GM19324 (cell line): ENCODE measurements at regions not wholly inside any gene's neighbourhood (a gene's known extent, or its start where the extent isn't known, plus 50 kb on each side); places are given as distances from the start of the nearest gene placed in this dataset.
"Not testable (repeated sequence)": the region's sequence is repeated elsewhere in the genome, so short reads cannot be mapped to it uniquely, and the experiment has no call there.

Experiments used
- ATAC-seq: cut with Tn5 transposase; IDR thresholded peaks from one replicate; pipeline ENCODE4 v1.9.1; 2021; ENCODE audit warnings: mild to moderate bottlenecking, moderate library complexity; ENCODE audit not compliant: unreplicated experiment, low FRiP score

DNA sequence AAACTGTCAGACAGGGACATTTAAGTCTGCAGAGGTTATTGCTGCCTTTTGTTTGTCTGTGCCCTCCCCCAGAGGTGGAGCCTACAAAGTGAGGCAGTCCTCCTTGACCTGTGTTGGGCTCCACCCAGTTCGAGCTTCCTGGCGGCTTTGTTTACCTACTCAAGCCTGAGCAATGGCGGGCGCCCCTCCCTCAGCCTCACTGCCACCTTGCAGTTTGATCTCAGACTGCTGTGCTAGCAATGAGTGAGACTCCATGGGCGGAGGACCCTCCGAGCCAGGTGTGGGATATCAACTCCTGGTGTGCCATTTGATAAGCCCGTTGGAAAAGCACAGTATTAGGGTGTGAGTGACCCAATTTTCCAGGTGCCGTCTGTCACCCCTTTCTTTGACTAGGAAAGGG, 632.7 kb downstream of the GALC start:
- not testable (repeated sequence) for ATAC-seq

DNA sequence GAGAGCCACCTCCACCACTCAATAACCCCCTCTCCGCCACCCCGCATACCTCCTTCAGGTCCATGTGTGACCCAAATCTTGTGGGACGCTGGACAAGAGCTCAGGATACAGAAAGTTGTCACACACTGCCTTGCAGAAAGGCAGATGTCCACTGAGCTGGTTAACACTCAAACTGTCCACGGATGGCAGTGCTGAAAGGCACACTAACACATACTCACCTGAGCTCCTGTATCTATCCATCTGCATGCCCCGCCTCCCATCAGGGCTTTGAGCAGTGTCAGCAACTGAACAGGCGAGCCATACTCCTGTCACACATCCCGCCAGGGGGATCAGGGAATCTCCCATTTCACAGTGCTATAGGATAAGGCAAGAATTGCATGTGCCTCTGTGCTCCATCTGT, 642.0 kb downstream of the GALC start:
- ATAC-seq = no peak

DNA sequence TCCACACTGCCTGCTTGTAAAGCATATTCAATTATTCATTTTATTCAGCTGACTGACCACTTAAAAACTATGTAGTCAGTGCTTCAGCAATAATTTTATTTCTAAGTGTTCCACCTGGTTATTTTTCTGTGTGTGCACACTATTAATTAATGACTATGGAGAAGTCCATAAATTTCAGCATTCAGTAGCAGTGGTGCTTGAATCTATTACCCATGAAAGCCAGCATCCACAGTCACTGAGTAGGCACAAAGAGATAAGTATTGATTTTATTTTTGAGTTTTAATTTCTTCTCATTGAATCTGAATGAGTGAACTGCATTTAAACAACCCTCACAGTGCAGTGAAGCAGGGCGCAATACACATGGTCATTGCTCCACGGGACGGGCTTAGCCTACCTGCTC, 643.1 kb downstream of the GALC start:
- no peak for ATAC-seq

DNA sequence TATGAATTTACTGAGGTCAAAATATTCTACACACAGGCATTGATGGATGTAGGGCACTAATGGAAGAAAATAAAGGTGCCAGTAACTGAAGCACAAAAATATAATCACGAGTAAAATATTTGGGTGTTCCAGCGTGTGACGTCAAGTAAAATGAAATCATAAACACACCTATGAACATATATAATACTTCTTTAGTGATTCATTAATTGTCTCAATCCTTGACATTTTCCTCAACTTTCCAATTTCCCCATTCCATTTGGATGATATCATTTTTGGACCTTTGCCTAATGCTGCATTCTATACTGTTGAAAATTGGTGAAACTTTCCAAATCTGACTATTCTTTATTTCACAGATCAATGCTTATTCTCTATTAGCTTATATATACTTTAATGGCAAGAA, 649.3 kb downstream of the GALC start:
- no peak for ATAC-seq

DNA sequence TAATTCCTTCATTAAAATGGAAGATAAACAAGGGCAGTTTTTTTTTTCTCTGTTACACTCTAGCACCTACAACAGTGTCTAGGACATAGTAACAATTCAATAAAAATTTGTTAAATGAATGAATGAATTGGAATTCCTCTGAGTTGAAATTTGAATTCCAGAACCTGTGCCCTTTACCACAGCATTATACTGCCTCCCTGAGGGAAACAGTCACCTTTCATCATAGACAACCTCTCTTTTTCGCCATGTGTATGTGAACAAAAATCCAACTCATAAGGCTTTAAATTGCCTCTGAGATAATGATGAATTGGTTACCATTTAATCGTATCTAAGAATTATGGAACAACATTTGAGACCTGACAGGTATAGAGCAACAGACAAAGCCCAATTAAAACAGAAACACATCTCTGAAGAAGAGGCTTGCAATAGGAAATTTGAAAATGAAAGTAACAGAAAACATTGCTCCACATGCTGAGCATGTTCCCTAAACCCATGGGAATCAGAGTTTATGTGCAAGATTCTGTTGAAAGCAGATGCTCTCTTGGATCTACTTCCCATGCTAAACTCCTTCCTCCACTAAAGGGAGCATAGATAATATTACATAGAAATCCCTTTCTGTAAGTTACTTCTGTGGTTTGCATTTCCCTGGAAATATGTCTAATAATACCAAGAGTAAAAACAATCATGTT, 657.8 kb downstream of the GALC start:
- no peak for ATAC-seq

DNA sequence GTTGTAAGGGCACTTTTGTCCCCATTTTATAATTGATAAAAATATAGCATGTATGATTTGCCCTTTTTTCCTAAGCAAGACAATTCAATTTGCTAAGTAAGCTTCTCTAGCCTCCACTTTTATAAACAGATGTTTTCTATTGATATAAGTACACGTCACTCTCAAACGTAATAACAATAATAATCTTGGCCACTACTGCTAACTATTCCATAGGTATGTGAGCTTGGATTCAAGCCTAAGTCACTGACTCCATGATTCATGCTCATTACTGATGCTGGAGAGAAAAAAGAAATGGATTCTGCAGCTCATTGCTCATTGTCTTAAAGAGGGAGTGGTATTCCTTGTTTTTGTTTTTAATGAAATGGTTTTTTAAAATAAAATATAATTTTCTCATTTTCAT, 661.0 kb downstream of the GALC start:
- no peak for ATAC-seq

DNA sequence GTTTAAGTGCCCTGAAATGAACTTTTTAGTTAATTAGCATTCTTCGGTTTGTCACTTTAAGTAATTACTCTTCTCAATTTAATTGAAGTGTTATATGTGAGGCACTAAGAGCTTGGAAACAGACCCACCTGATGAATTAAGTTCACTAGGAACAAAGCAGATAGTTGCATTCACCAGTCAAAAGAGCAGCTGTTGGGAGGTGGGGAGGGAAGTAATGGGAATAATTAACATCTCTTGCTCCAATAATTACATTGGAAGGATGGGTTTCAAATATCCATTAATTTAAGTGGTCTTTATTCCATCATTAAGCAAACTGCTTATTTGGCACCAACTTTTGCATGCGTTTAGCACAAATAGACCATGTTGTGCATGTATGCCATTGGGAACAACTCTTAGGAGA, 667.2 kb downstream of the GALC start:
- no peak for ATAC-seq

DNA sequence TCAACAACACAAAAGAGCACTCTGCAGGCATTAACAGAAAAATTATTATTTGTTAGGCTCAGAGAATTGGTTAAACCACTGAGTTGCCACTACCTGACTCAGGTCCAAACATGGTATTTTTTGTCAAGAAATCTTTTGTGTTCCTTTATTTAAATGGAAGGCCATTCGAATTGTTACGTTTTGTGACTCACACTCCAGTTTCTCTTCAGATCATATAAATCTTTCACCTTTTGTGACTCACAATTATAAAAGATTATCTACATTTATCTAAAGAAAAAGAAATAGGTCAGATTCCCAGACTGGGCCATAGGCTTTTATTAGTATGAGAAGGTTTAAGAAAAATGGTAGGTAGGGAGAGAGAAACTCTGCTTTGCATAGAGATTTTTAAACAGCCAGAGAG, 669.8 kb downstream of the GALC start:
- no peak for ATAC-seq

DNA sequence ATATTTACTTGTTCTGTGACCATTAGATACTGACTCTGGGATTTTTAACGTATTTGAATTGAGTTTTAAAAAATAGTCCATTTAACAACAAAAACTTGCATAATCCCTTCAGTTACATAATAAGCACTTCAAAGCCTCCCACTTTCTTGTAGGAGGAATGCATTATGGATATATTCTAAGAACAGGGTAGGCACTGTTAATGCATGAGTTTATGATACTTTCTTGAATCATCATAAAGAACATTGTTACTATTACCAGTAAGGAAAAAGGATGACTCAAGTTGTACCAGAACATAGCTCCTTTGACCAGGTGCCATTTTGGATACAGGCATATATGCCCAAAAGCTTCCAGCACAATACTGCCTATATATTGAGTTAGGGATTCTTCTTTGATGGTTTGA, 671.4 kb downstream of the GALC start:
- ATAC-seq = no peak

DNA sequence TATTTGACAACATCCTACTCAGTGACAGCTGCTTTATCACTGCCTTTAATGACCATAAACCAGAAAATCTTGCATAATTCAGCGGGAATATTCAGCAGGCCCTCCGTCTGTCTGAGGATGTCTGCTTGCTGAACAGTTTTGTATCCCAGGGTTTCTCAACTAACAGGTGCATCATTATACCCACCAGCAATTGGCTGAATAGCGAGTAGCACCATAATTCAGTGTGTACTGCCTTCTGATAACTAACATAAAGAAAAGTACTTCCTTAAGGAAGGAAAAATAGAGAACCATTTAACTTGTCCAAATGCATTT, 680.1 kb downstream of the GALC start:
- ATAC-seq = no peak

DNA sequence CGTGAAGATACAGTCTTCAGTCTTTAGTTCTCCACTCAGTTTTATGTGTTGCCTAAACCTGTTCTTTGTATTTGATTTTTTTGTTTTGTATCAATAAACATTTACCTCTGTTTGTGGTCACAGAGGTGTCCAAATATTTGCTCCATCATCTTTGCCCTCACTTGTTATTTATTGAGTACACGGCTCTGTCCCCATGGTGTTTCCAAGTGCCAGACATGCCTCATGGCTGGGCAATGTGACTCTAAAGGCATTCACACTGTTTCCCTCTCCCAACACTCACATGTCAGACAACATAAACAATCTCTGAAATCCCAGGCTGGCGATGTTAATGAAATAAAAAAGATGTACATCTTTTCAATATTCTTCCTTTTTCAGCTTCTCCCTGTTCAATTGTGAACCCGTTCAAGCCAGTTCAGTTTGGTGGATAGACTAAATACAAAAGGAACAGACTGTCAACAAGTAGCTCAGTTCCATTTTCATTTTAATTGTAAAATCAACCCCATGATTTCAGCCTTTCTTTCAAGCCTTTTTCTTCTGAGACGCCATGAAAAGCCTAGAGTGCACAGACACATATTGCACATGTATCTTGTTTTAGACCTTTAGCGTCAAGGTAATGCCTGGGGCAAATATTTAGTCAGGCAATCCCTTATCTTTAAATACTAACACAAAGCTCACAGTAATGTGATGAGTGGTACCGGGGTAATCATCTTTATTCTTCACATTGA, 680.7 kb downstream of the GALC start:
- ATAC-seq = no peak

DNA sequence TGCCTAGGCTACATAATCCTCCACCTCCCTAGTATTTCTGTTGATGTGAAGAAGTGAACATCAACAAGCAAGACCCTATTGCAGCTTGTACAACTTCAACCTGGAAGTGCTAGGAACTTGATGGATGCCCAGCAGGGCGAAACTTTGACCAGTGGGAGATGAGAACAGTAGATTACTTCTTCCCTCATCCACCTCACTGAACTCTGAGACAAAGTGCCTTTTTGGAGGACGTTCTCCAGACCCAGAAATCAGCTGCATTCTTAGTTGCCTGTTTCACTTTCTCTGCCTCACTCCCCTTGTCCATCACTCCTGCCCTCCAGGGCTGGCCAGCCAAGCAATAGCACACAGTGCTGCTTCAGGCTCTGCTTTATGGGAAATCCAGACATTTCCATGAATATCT, 683.4 kb downstream of the GALC start:
- no peak for ATAC-seq

DNA sequence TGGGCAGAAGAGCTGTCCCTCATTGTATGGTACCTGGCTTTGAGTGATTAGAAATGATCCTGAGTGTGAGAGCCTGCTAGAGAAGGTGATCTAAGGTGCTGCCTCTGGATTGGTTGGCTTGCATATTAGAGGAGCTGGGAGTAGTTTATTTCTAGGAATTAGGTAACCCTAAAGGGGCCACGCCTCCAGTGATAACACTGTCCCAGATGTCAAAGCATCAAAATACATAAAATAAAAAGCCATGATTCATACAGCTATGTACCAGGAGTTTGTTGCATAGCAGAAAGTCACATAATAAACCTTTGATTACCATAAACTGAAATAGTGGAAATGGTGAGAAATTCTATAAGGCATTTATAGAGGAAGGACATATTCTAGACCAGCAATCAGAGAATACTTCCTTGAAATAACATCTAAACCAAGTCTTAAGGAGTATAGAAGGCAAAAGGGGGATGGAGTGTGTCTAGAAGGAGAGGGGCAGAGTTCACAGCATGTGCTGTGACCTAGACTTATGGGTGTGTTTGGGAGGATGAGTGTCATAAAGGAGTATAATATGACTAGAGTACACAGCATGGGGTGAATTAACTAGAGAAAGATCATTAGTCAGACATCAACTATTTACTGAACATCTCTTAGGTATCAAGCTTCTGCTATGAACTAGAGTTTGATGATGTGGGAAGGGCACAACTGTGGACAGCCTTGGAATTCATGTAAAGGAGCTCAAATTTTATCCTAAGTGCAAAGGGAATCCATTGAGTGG, 686.4 kb downstream of the GALC start:
- no peak for ATAC-seq

DNA sequence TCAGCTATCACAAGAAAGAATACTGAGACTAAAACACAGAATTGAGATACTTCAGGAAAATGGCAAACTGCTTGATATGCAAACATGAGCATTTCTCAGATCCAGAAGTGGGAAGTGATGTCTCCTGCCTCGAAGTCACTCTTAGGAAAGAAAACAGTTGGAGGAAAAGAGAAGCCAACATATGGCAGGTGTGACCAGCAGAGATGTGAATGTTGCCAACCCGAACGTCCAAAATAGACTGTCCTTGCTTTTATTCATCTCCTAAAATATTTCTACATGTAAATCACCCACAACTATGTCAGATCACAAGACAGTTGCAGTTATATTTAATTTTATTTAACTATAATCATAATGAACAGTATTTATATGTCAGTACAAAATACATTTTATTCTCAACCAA, 687.6 kb downstream of the GALC start:
- no peak for ATAC-seq

DNA sequence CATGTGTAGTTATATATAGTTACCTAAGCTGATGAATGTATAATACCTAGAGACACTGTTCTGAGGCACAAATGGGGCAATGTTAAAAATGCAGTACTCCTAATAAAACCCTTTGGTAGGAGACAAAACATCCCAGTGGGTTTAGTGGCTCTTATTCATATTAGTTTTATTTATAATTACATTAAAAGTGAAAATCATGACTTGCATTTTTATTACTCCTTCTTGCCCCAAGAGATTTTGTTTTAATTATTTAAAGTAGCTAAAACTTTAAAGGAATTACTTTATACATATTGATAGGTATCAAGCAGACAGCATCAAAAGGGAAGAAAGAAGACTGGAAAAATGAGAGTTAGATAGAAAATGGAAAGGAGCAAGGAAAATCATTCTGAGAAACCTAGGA, 688.6 kb downstream of the GALC start:
- ATAC-seq = no peak

DNA sequence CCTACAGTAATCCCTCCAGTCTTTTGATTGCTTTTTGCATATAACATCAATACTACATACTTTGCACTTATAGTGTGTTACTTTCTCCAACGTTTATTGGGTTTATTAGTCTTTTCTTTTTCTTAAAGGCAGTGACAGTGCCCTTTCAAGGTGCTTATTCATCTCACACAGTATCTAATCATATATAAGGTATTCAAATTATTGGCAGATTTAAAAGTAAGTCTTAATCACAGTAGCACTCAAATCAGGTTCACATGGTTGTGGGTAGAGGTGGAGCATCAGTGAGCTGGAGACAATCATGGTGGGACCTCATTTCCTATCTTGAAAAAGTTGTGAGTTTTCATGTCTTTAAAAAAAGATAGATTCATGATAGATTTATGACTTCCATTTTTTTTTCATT, 706.2 kb downstream of the GALC start:
- no peak for ATAC-seq

DNA sequence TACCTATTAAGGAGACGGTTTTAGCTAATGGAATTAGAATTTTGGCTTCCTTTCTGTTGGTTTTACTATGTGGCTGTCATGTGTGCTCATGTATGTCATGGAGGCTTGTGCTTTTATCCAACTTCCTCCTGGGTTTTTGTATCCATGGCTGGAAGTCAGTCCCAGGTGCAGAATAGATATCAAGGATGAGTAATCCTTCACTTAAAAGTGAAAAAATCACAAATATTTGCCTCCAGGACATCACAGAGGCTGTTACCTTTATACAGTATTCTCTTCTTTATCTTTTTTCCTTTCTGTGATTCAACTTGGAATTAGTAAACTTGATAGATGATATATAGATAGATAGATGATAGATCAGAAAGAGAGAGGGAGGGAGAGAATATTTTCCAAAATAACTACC, 706.8 kb downstream of the GALC start:
- no peak for ATAC-seq

DNA sequence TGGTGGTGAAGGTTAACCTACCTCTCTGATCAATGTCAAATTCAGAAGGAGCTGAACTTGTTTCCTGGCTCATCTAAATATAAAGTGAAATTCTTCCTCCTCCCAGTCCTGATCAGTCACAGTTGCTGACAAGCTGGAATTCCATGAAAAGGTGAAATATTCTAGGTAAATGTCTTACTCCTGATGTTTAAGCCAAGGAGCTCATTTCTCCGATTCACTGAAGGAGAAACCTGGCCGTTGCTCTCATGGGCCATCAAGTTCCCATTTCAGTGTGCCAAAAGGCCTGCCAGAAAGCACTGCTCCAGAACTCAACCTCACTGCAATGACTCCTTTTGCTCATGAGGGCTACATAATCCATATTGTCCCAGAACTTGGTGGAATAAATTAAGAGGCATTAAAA, 707.5 kb downstream of the GALC start:
- ATAC-seq = no peak

DNA sequence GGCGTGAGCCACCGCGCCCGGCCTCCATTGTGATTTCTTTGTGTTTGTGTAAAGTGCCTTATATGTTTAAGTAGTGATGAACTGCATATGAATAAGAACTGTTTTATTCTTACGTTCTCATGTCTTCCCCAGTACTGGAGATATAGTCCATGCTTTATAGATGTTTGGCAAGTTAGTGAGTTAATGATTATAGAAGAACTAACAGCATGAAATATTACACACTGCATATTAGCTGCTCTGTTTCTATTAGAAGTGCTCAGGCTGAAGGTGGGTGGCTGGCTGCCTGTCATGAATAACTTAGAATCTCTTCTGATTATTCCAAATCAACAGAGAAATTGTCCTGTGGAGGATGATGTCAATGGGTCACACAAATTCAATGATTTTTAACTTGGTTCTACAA, 709.4 kb downstream of the GALC start:
- no peak for ATAC-seq

DNA sequence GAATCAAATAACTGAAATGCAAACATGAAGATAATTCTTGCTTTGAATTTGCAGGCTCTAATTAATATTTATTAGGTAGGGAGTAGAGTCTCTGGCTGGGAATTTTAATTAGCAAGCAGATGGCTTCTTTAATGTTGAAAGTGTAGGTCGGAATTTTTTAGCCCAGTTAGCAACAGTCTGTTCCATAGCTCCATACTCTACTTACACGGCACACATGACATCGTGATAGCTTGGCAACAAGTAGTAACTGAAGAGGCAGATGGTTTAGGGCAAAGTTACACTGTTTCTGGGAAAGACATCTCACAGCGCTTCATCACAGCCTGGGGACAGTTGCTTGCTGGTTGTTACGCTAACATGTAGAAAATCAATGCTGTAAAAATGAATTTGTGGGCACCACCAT, 710.7 kb downstream of the GALC start:
- ATAC-seq = no peak

DNA sequence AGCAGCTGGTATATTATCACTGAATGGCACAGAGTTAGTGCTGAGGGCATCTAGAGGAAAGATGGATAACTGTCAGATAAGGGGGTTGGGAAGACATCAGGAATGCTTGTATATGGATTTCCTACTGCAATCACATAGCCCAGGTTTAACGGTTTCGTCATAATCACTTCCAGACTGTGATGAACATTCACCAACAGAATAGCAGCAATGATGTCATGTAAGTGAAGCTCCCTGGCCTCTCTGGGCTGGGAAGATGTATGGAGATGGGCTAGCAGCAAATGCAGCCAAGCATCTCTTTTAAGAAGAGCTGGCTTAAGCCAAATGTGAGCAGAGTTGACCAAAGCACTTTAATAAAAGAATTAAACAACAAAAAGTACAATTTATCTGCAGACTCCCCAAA, 714.6 kb downstream of the GALC start:
- ATAC-seq = no peak

DNA sequence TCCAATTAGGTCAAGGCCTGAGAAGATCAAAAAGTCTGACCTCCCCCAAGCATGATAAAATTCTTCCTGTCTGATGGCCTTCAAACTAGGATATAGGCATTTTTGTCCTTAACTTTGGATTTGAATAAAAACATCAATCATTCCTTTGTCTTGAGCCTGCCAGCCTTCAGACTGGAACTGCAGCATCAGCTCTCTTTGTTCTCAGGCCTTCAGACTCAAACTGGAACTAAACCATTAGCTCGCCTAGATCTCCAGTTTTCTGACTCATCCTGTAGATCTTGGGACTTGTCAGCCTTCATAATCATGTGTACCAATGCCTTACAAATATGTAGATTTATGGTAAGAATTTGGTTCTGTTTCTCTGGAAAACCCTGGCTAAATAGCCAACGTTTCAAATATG, 721.7 kb downstream of the GALC start:
- no peak for ATAC-seq
